GM23338 (cell line): ENCODE measurements at regions not wholly inside any gene's neighbourhood (a gene's known extent, or its start where the extent isn't known, plus 50 kb on each side); places are given as distances from the start of the nearest gene placed in this dataset.
"Not testable (repeated sequence)": the region's sequence is repeated elsewhere in the genome, so short reads cannot be mapped to it uniquely, and the experiment has no call there.

Experiments
- ATAC-seq: fragments of 200-7000 bp; cut with Tn5 transposase; 3 replicates; pipeline ENCODE4 v1.9.1; 2020
- DNase-seq: peaks from one replicate; pipeline ENCODE4 v3.0.0-alpha.2; 2015; ENCODE audit warnings: low spot score
- H2AFZ ChIP-seq: fragments of 200-600 bp; sonication (generic); 2 replicates; pipeline ENCODE4 v1.8.0; 2016; ENCODE audit warnings: antibody characterized with exemption, mild to moderate bottlenecking, moderate library complexity
- H3F3A ChIP-seq: fragments of 200-600 bp; sonication (generic); replicated peaks from 2 replicates; pipeline ENCODE4 v1.8.0; 2017; ENCODE audit warnings: antibody characterized with exemption, mixed run types, low read depth
- H3K27ac ChIP-seq: fragments of 200-600 bp; sonication (generic); 2 replicates; pipeline ENCODE4 v1.6.1; 2016; ENCODE audit warnings: low read depth
- H3K27me3 ChIP-seq: fragments of 200-600 bp; sonication (generic); 2 replicates; pipeline ENCODE4 v1.8.0; 2016; ENCODE audit warnings: mild to moderate bottlenecking, mixed run types, moderate library complexity; ENCODE audit not compliant: insufficient read depth
- H3K36me3 ChIP-seq: fragments of 200-600 bp; sonication (generic); 2 replicates; pipeline ENCODE4 v1.8.0; 2016; ENCODE audit warnings: mild to moderate bottlenecking; ENCODE audit not compliant: insufficient read depth
- H3K4me1 ChIP-seq: fragments of 200-600 bp; sonication (generic); 2 replicates; pipeline ENCODE4 v1.8.0; 2016; ENCODE audit warnings: mild to moderate bottlenecking, moderate library complexity; ENCODE audit not compliant: insufficient read depth
- H3K4me2 ChIP-seq: fragments of 200-600 bp; sonication (generic); 2 replicates; pipeline ENCODE4 v1.7.1; 2017; ENCODE audit warnings: mixed run types
- H3K4me3 ChIP-seq: fragments of 200-600 bp; sonication (generic); 2 replicates; pipeline ENCODE4 v1.6.1; 2016; ENCODE audit warnings: mixed run types
- H3K79me2 ChIP-seq: fragments of 200-600 bp; sonication (generic); replicated peaks from 2 replicates; pipeline ENCODE4 v1.8.0; 2017; ENCODE audit warnings: mild to moderate bottlenecking; ENCODE audit not compliant: insufficient read depth
- H3K9me2 ChIP-seq: fragments of 200-600 bp; sonication (generic); 2 replicates; pipeline ENCODE4 v1.8.0; 2017; ENCODE audit not compliant: insufficient read depth
- H4K20me1 ChIP-seq: fragments of 200-600 bp; sonication (generic); replicated peaks from 2 replicates; pipeline ENCODE4 v1.8.0; 2017; ENCODE audit warnings: mild to moderate bottlenecking; ENCODE audit not compliant: insufficient read depth
- H3K27ac Mint-ChIP-seq: 2 replicates; pipeline ENCODE4 v1.8.0; 2020; ENCODE audit warnings: inconsistent platforms, mild to moderate bottlenecking, moderate library complexity, mixed read lengths
- H3K27me3 Mint-ChIP-seq: 3 replicates; pipeline ENCODE4 v1.8.0; 2022; ENCODE audit warnings: low read depth, mild to moderate bottlenecking, moderate library complexity, mixed read lengths, inconsistent platforms; ENCODE audit not compliant: insufficient read depth, poor library complexity
- H3K36me3 Mint-ChIP-seq: 3 replicates; pipeline ENCODE4 v1.8.0; 2021; ENCODE audit warnings: low read depth, mild to moderate bottlenecking, inconsistent platforms, moderate library complexity, mixed read lengths
- H3K4me1 Mint-ChIP-seq: 3 replicates; pipeline ENCODE4 v1.8.0; 2020; ENCODE audit warnings: mild to moderate bottlenecking, inconsistent platforms, mixed read lengths
- H3K4me3 Mint-ChIP-seq: 3 replicates; pipeline ENCODE4 v1.8.0; 2021; ENCODE audit warnings: moderate library complexity, mild to moderate bottlenecking, inconsistent platforms, mixed read lengths
- H3K9me3 Mint-ChIP-seq: 3 replicates; pipeline ENCODE4 v1.8.0; 2020; ENCODE audit warnings: moderate library complexity, mild to moderate bottlenecking, inconsistent platforms, mixed read lengths
- CREB1 ChIP-seq: fragments of 250-450 bp; sonication (Bioruptor Pico); IDR thresholded peaks from 2 replicates; pipeline ENCODE4 v1.5.0; 2020; ENCODE audit warnings: low read depth, mild to moderate bottlenecking, moderate library complexity
- CTCF ChIP-seq, 2 experiments: fragments of 200-600 bp in 1 of 2; sonication (generic) in 1 of 2; conservative IDR thresholded peaks; 2 replicates each; pipeline versions ENCODE4 v1.5.1 to v1.6.1; 2016 to 2017; ENCODE audit warnings: antibody characterized with exemption in 2 of 2, low read depth in 2 of 2, mild to moderate bottlenecking in 2 of 2, moderate library complexity in 1 of 2
- ETS1 ChIP-seq: IDR thresholded peaks from 2 replicates; pipeline ENCODE4 v1.6.1; 2016; ENCODE audit warnings: antibody characterized with exemption
- EZH2 ChIP-seq: fragments of 200-600 bp; sonication (generic); IDR thresholded peaks from one replicate; pipeline ENCODE4 v1.8.0; 2017; ENCODE audit warnings: antibody characterized with exemption, mild to moderate bottlenecking, low read depth; ENCODE audit not compliant: unreplicated experiment
- EZH2phosphoT487 ChIP-seq: fragments of 200-600 bp; sonication (generic); IDR thresholded peaks from one replicate; pipeline ENCODE4 v1.8.1; 2018; ENCODE audit warnings: antibody characterized with exemption; ENCODE audit not compliant: unreplicated experiment
- JUNB ChIP-seq: IDR thresholded peaks from one replicate; pipeline ENCODE4 v1.6.1; 2016; ENCODE audit warnings: antibody characterized with exemption; ENCODE audit not compliant: unreplicated experiment
- NANOG ChIP-seq: IDR thresholded peaks from 2 replicates; pipeline ENCODE4 v1.6.1; 2016; ENCODE audit warnings: antibody characterized with exemption, borderline replicate concordance
- POLR2AphosphoS5 ChIP-seq: IDR thresholded peaks from 2 replicates; pipeline ENCODE4 v1.6.1; 2016; ENCODE audit warnings: antibody characterized with exemption, low read depth
- REST ChIP-seq: IDR thresholded peaks from one replicate; pipeline ENCODE4 v1.6.1; 2018; ENCODE audit warnings: antibody characterized with exemption; ENCODE audit not compliant: unreplicated experiment
- STAT1 ChIP-seq: IDR thresholded peaks from one replicate; pipeline ENCODE4 v1.6.1; 2016; ENCODE audit warnings: antibody characterized with exemption; ENCODE audit not compliant: unreplicated experiment
- ZNF114 ChIP-seq: fragments of 250-450 bp; sonication (Bioruptor Pico); IDR thresholded peaks from 2 replicates; pipeline ENCODE4 v1.5.0; 2020; ENCODE audit warnings: mild to moderate bottlenecking, moderate library complexity
- ZNF331 ChIP-seq: fragments of 250-450 bp; sonication (Bioruptor Pico); IDR thresholded peaks from 2 replicates; pipeline ENCODE4 v1.5.0; 2020; ENCODE audit warnings: low read depth, mild to moderate bottlenecking, moderate library complexity

GRCh38 chr9:78994974-78995373 is 576.8 kb upstream of the TLE4 start:
- not testable (repeated sequence) for H3K27ac Mint-ChIP-seq, H3K4me2 ChIP-seq, H3F3A ChIP-seq, H3K27ac ChIP-seq, H3K27me3 ChIP-seq, H3K4me3 Mint-ChIP-seq, DNase-seq, H3K36me3 Mint-ChIP-seq, ATAC-seq, H3K9me2 ChIP-seq, H3K27me3 Mint-ChIP-seq, H2AFZ ChIP-seq, H3K4me1 ChIP-seq, H3K9me3 Mint-ChIP-seq, H4K20me1 ChIP-seq, H3K4me3 ChIP-seq, H3K79me2 ChIP-seq, H3K36me3 ChIP-seq
- H3K4me1 Mint-ChIP-seq = peaks cover 12% of the 10 kb centered on the region; the same call in 2 of the 3 replicates

- Histone ChIP-seq H3K27ac (no peak overlapping the region), H4K20me1 (no peaks in the 10 kb centered on the region), H3K9me2 (no peaks in the 10 kb centered on the region; the same call in 1 of the 2 replicates), H3K27me3 (no peaks in the 10 kb centered on the region), H3K79me2 (no peaks in the 10 kb centered on the region), H3K4me2 (peak overlapping the region; percentile 45), H3K4me1 (peaks cover 10% of the 10 kb centered on the region), H3K4me3 (no peak overlapping the region), H3K36me3 (no peaks in the 10 kb centered on the region), H3F3A (no peaks in the 10 kb centered on the region), H2AFZ (no peak overlapping the region)
- Mint-ChIP-seq H3K27me3 (no peaks in the 10 kb centered on the region), H3K4me1 (peaks cover 12% of the 10 kb centered on the region; the same call in 2 of the 3 replicates), H3K36me3 (no peaks in the 10 kb centered on the region), H3K4me3 (no peak overlapping the region), H3K9me3 (no peaks in the 10 kb centered on the region), H3K27ac (peak overlapping the region; percentile 32; the same call in 1 of the 2 replicates)
- ATAC-seq (no peak), DNase-seq (no peak)
- TF ChIP-seq CREB1 (CRISPR knock-in tag) (no peak), EZH2phosphoT487 (no peak), ZNF114 (no peak), NANOG (no peak), JUNB (no peak), CTCF (conservative IDR thresholded peaks at IDR 0.05; ENCODE audit: low read depth in 2 of 2) (no peak), ZNF331 (CRISPR knock-in tag) (no peak), STAT1 (no peak), EZH2 (no peak), REST (no peak), POLR2AphosphoS5 (no peak), ETS1 (no peak)
Measured at GRCh38 chr9:78997296-78997695, 574.5 kb upstream of the TLE4 start.
